ENCODE measurements at regions not wholly inside any gene's neighbourhood (a gene's known extent, or its start where the extent isn't known, plus 50 kb on each side); places are given as distances from the start of the nearest gene placed in this dataset.

- ATAC-seq = no peak
- Histone ChIP-seq H3K36me3 (no peaks in the 10 kb centered on the region), H3K4me1 (no peaks in the 10 kb centered on the region), H3K4me3 (no peak overlapping the region), H3K9me3 (no peaks in the 10 kb centered on the region), H3K27ac (no peak overlapping the region), H3K27me3 (ENCODE audit: low read depth) (no peaks in the 10 kb centered on the region)
- no peak for DNase-seq
- intact Hi-C loops (cut with DNase I) = no loop called here
- TF ChIP-seq, protein P1, sequence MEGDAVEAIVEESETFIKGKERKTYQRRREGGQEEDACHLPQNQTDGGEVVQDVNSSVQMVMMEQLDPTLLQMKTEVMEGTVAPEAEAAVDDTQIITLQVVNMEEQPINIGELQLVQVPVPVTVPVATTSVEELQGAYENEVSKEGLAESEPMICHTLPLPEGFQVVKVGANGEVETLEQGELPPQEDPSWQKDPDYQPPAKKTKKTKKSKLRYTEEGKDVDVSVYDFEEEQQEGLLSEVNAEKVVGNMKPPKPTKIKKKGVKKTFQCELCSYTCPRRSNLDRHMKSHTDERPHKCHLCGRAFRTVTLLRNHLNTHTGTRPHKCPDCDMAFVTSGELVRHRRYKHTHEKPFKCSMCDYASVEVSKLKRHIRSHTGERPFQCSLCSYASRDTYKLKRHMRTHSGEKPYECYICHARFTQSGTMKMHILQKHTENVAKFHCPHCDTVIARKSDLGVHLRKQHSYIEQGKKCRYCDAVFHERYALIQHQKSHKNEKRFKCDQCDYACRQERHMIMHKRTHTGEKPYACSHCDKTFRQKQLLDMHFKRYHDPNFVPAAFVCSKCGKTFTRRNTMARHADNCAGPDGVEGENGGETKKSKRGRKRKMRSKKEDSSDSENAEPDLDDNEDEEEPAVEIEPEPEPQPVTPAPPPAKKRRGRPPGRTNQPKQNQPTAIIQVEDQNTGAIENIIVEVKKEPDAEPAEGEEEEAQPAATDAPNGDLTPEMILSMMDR (IDR thresholded peaks at IDR 0.05) = no peak
These were observed 260.1 kb upstream of the SMIM21 start for GRCh38 chr18:75687626-75688025.

GRCh38 chr18:75683426-75683825 lies 255.9 kb upstream of the SMIM21 start:
- Histone ChIP-seq H3K27ac (no peak overlapping the region), H3K4me1 (no peaks in the 10 kb centered on the region), H3K36me3 (no peaks in the 10 kb centered on the region), H3K9me3 (no peaks in the 10 kb centered on the region), H3K27me3 (ENCODE audit: low read depth) (no peaks in the 10 kb centered on the region), H3K4me3 (no peak overlapping the region)
- intact Hi-C loops (cut with DNase I) = no loop called here
- ATAC-seq (no peak), DNase-seq (no peak)
- TF ChIP-seq, protein P1 (IDR thresholded peaks at IDR 0.05) = no peak

DNA sequence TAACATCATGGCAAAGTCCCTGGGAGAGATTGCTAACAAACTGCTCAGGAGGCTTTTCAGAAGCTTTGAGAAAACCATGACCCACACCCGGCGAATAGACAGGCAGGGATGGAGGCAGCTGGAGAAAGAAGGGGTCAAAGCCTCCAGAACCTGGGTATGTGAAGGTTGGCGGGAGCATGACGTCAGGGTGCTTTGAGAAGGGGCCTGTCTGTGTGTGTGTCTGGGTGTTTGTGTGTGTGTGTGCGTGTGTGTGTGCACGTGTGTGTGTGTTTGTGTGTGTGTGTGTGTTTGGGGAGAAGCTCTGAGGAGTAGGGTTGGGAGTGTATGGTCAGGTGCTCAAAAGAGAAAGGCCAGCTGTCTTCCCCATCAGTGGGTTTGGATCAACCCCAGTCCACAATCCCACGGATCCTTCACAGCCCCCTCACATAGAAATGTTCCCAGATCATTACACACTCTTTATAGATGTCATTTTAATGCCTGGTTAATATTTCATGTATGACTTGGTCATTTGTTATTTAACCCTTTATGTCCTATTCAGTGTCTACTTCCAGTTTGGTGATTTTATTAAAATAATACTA lies 254.1 kb upstream of the SMIM21 start:
- no peak overlapping the region for H3K27ac ChIP-seq
- intact Hi-C loops (cut with DNase I) = no loop called here
- no peak for DNase-seq

DNA sequence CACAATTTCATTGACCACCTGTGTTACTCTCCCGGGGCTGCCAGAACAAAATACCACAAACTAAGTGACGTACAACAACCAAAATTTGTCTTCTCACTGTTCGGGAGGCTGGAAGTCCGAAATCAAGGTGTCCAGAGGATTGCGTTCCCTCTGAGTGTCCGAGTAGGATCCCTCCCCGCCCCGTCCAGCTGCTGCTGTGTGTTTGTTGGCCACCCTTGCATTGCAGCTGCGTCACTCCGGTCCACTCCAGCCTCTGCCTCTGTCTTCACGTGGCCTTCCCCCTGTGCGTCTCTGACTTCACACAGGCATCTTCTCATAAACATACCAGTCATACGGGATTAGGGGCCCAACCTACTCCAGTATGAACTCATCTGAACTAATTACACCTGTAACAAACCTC lies 251.8 kb upstream of the SMIM21 start:
- DNase-seq = no peak
- Histone ChIP-seq H3K9me3 (no peaks in the 10 kb centered on the region), H3K36me3 (no peaks in the 10 kb centered on the region), H3K27ac (no peak overlapping the region), H3K4me3 (no peak overlapping the region), H3K27me3 (ENCODE audit: low read depth) (no peaks in the 10 kb centered on the region), H3K4me1 (no peaks in the 10 kb centered on the region)
- TF ChIP-seq, protein P1 (IDR thresholded peaks at IDR 0.05) = no peak
- intact Hi-C loops (cut with DNase I) = no loop called here
- ATAC-seq = peak in 1 of 2 donors; percentile 50

More for the DNA sequence above, 254.1 kb upstream of the SMIM21 start:
- TF ChIP-seq, protein P1 (IDR thresholded peaks at IDR 0.05) = no peak
- H3K9me3 ChIP-seq = no peaks in the 10 kb centered on the region
- H3K27me3 ChIP-seq (ENCODE audit: low read depth) = no peaks in the 10 kb centered on the region
- H3K4me3 ChIP-seq = no peak overlapping the region
- no peaks in the 10 kb centered on the region for H3K4me1 ChIP-seq
- no peak for ATAC-seq
- H3K36me3 ChIP-seq = no peaks in the 10 kb centered on the region

- H3K9me3 ChIP-seq = no peaks in the 10 kb centered on the region
- H3K4me1 ChIP-seq = no peaks in the 10 kb centered on the region
- no peaks in the 10 kb centered on the region for H3K36me3 ChIP-seq
- DNase-seq (no peak), ATAC-seq (no peak)
- TF ChIP-seq, protein P1 (IDR thresholded peaks at IDR 0.05) = no peak
- intact Hi-C loops (cut with DNase I) = no loop called here
- H3K27ac ChIP-seq = no peak overlapping the region
- no peaks in the 10 kb centered on the region for H3K27me3 ChIP-seq (ENCODE audit: low read depth)
- no peak overlapping the region for H3K4me3 ChIP-seq
These were observed 251.1 kb upstream of the SMIM21 start for GRCh38 chr18:75678627-75679026.

Measured in lower lobe of right lung (tissue), 2 donors.